SK-N-MC (cell line): ENCODE measurements at regions not wholly inside any gene's neighbourhood (a gene's known extent, or its start where the extent isn't known, plus 50 kb on each side); places are given as distances from the start of the nearest gene placed in this dataset.

Experiments used
- EZH2 ChIP-seq: fragments of 200-600 bp; sonication (generic); IDR thresholded peaks from one replicate; pipeline ENCODE4 v1.6.1; 2017; ENCODE audit warnings: antibody characterized with exemption
- FOXP2 ChIP-seq: optimal IDR thresholded peaks from 2 replicates; pipeline ENCODE3; 2011; ENCODE audit warnings: mild to moderate bottlenecking, moderate library complexity; ENCODE audit not compliant: insufficient read depth; ENCODE audit errors: extremely low read length, control extremely low read depth
- POLR2AphosphoS5 ChIP-seq: IDR thresholded peaks from 2 replicates; pipeline ENCODE4 v1.6.1; 2012; ENCODE audit warnings: mild to moderate bottlenecking, low read depth, low read length, borderline replicate concordance

- TF ChIP-seq POLR2AphosphoS5 (no peak), EZH2 (no peak), FOXP2 (no peak)
Observed at GRCh38 chr6:14284969-14285590, 167.5 kb downstream of the CD83 start.
